ENCODE measurements at regions not wholly inside any gene's neighbourhood (a gene's known extent, or its start where the extent isn't known, plus 50 kb on each side); places are given as distances from the start of the nearest gene placed in this dataset.

DNA sequence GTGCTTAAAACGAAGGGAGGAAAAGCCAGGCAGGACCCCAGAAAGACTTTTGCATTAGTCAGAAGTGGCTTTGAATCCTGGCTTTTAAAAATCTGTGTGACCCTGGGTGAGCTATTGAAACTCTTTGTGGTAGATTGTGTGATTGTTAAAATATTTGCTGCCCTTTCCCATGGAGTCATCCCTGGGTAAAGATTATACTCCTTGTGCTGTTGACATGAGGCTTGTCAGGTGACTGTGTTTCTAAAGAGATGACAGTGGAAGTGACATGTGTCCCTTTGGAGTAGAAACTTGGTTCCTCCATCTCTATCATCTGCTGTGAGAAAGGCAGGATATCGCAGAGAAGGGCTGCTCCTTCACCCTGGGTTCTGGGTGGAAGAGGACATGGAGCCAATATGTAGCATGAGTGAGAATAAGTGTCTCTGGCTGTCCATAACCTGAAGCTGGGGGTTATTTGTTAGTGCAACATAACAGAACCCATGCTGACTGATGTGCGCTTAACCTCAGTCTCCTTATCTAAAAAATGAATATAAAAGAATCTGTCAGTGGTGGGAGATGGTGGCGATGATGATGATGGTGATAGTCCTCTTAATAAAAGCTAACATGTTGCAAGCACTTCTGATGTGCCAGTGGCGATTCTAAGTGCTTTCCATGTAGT lies 187.6 kb downstream of the RHOU start:
- DNase-seq (ENCODE audit: low spot score), result no peak

DNA sequence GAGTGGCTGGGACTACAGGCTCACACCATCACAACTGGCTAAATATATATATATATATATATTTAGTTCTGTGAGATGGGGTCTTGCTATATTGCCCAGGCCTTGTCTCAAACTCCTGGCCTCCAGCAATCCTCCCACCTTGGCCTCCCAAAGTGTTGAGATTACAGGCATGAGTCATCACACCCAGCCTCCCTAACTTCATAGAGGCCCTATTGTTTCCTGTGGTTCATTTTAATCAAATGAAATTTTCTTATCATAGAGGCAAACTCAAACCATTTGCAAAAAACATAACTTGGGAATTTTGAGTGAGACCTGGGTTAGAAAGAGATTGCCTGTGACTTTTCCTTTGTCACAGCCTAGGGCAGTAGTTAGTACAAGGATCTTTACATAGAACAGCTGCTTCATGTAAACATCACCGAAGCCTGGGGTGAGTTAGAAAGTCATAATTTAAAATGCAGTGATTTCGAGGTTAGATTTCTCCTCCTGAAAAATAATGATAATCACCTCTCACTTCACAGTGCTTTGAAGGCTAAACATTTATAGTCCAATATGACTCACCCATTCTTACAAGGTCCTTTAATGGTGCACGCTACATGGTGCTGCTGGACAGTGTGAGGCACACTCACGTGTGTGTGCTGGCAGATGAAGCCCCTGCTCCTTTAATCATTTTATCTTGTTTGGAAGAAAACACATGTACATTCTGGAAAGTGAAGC lies 188.9 kb downstream of the RHOU start:
- DNase-seq (ENCODE audit: low spot score), result no peak

DNA sequence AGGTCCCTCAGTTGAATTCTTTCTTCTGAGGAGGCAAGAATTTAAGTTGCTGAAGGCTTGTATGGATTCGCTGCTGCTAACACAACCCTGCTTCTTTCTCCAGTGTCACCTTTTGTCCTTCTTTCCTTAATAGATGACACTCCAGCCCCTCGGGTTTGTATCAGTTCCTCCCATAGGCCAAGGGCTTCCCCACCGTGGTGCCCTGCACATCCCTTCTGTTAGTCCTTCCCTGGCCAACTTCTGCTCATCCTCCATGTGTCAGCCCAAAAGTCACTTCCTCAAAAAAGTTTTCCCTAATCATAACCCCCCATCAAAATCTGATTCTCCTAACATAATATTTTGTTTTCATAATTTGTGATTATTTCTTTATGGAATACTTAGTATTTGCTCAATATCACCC lies 190.4 kb downstream of the RHOU start:
- DNase-seq (ENCODE audit: low spot score), result no peak

DNA sequence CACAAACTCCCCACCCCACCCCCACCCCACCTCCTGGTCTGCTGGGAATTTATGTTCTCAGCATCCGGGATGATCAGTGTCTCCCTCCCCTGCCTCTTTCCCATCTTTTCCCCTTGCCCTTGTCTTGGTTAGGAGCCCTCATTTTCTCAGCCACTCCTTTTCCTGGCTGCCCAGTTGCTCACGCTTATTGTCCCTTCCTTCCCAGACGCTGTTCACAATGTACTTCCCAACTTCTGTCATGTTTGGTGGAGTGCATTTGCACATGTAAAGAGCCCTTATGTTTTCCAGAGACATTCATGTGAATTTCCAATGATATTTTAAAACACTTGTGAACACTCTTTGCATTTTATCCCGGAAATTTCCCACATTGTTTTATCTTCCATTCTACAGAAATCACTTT lies 192.1 kb downstream of the RHOU start:
- no peak for DNase-seq (ENCODE audit: low spot score)

DNA sequence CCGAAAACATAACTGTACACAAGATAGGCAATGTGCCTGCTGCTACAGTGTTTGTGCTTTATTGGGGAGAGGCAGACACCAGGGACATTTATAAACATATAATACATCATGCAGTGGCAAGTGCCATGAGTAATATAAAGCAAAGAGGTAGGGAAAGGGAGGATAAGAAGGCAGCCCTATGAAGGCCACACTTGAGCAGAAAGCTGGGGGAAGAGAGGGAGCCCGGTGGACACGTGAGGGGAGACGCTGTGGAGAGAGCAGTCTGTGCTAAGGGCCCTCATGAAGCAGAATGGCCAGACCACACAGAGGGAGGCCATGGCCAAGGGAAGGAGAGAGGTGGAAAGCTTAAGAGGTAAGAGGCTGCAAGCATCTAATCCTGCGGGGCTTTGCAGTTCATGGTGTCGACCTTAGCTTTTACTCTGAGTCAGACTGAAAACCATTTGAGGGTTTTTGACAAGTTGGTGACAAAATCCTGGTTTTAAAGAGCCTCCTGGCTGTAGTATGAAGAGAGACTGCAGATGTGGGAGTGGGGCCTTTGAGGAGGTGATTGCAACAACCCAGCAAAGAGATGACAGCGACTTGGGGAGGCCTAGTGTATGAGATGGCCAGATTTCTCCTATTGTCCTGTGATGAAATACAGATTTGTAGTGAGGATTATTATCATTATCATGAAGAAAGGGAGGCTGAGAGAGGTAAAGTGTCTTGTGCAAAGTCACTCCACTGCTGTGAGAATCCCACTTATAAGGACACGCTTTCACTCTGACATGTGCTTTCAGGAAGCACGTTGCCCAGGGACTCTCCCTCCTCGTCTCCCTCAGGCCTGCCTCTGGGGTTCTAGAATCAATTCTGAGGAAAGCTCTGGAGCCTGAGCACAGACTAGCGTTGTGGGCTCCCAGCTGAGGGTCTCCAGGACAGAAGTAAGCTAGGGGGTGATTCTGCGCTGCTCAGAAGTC lies 192.9 kb downstream of the RHOU start:
- DNase-seq (ENCODE audit: low spot score), result no peak

DNA sequence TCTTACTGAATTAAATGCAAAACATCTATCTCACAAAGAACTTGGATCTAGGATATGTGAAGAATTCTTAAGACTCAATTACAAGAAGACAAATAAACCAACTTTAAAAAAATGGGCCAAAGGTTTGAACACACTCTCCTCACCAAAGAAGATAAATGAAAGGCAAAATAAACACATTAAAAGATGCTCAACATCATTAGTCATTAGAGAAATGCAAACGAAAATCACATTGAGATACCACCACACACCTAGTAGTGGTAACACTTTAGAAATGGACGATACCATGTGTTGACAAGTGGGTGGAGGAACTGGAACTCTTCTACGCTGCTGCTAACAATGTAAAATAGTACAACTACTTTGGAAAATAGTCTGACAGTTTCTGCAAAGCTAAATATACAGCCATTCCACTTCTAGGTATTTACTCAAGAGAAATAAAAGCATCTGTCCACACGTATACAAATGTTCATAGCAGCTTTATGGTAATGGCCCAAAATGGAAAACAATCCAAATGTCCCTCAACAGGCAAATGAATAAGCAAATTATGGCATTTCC lies 194.3 kb downstream of the RHOU start:
- DNase-seq (ENCODE audit: low spot score), result no peak

DNA sequence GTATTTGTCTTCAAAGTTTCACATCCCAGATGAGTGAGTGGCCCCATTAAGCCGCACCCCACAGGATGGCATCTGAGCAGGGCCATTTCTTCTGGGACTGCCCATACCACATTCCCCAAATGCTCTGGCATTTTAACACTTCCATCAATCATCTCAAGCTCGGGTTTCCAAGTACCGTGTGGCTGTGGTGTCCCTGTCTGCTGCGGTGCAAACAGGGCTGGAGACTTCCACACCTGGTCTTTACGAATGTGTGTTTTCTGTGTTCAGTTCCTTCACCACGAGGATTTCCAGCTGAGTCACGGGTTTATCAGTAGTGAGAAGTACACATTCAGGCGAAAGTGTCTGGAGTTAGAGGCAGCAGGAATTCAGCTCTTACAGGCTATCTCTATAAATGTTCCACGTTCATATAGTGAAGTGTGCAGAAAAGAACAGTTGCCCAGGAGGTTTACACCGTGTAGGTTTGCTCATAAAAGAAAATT lies 195.2 kb downstream of the RHOU start:
- DNase-seq (ENCODE audit: low spot score), result no peak

DNA sequence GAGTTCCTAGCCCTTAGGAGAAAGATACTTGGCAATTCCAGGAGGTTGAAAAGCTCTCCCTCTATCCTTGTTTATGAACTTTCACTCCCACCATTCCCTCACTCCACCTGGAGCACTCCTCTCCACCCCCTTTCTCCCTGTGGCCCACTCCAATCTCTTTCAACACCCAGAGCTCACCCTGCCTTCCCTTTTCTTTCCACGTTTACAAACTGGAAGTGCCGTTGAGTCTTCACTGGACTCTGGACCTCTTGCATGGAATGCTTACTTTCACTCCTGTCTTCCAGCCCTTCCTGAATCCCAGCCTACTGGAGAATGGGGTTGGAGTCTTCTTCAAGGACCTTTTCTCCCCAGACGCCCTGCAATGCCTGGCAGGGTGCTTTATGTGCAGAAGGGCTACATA lies 198.5 kb downstream of the RHOU start:
- no peak for DNase-seq (ENCODE audit: low spot score)

DNA sequence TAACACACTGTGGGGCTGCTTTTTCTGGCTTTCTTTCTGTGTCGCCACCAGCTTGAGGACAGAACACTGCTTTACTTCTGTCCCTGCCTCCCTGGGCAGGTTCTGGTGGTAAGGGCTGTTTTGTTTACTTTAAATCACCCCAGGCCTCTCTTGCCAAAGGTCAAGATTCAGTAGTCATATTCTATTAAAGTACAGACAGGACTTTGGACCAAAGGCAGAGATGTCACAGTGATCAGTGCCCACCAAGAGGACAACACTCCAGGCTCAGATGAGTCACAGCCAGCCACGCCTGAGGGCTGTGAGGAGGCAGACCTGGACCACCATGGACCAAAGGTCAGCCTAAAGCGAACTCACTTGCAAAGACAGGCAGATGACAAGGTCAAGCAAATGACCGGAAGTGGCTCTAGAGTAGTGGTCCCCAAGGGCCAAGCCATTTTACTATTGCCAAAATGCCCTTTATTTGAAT lies 200.0 kb downstream of the RHOU start:
- no peak for DNase-seq (ENCODE audit: low spot score)

DNA sequence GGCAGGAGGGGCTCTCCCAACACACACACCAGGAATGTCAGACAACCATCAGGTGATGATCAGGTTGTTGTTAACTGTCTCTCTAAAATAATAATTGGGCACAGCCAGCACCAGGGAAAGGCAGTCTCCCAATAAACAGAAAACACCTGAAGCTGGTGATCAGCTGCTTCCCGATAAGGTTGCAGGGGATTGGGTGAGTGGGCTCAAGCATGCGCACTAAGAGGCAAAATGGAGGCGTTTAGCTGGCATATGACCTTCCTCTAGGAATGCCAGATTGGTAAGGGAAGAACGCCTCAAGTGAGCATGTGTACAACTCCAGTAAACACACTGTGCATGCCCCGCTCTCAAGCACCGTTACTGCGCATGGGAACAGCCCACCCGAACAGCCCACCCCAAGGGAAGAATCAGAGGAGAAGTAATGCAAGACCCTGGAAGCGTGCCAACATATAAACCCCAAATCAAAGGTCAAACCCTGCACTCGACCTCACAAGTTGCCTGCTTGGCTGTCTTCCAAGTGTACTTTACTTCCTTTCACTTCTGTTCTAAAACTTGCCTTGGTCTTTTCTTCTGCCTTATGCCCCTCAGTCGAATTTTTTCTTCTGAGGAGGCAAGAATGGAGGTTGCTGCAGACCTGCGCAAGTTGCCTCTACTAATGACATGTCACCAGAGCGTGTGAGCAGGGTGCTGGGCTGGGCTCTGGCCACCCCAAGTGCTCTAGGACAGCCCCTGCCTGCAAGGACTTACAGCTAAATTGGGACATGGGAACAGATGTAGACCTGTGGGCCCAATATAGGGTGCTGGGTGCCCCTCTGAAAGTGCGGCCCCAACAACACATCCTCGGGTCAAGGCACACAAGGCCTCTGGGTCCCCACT lies 200.8 kb downstream of the RHOU start:
- no peak for DNase-seq (ENCODE audit: low spot score)

DNA sequence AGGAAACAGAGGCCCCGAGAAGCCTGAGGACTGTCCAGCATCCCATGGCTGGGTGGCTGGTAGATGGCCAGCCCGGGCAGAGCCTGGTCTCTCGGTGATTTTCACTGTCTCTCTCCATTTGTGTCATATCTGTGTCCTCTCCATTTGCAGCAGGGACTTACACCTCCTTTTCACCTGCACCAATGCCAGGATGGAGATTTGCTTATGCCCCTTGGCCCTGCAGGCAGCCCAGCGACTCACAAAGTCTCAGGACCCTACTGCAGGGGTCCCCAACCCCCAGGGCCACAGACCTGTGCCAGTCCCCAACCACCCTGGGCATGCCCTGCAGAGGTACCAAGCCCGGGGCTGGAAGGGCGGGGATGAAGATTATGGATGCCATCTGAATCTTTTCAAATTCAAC lies 201.6 kb downstream of the RHOU start:
- no peak for DNase-seq (ENCODE audit: low spot score)

DNA sequence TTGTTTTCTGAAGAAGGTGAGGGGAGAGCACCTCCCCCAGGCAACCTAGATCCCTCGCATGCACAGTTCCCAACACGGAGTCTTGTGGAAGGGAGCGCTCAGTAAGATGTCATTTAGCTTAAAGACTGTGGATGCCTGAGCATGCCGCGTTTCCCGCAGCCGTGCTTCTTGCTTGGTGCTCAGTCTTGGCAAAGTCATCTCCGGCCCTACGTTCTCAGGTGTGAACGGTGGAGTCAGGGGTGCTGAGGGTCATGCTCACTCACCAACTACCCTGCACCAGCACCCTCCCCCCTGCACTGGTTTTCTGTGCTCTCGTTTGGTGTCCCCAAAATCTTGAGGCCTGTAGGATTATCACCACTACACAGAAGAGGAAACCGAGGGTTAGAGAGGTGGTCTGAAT lies 202.1 kb downstream of the RHOU start:
- no peak for DNase-seq (ENCODE audit: low spot score)

DNA sequence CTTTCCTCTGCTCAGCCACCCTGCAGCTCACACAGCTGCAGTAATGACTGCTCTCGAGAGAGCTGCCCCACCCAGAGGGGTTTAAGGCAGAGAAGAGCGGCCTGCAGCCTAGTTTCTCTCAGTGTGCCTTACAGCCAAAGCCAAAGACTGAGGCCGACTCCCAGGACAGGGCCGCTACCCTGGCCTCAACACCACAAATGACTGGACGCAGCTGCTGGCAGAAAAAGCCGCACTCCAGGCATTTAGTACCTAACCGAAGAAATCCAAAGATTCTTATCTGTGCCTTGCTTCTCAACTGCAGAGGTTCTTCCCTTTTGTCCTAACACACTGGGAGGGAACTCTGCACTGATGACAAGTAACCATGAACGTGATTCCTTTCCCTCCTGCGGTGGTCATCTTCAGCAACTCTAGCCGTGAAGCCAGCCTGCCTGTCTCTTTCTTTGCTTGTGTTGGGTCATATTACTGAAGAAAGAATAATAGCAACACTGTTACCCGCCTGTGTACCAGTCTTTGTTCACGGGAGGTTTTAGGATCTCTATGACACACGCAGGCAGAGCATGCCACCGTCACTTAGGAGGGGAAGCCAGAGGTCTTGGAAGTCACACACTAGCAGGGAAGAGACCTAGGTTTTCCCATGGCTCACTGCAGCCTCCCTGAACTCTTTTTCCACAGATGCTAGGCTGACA lies 202.7 kb downstream of the RHOU start:
- peak; percentile 76 for DNase-seq (ENCODE audit: low spot score)

DNA sequence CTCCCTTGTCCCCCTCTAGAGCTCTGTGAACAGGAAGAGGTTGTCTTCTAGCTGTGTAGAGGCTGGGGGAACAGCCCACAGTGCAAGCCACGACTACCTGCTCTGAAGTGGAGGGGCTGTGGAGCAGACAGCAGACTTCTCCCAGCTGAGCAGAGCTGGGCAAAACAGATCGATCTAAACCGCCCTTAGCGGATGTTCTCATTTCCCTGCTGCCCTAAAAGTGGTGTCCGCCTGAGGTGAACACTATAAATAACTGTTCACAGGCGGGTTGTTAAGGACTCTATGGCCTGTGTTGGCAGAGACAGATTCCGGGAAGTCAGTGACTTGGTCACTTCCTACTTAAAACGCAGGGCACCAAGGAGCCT lies 203.2 kb downstream of the RHOU start:
- DNase-seq (ENCODE audit: low spot score), result peak; percentile 88

DNA sequence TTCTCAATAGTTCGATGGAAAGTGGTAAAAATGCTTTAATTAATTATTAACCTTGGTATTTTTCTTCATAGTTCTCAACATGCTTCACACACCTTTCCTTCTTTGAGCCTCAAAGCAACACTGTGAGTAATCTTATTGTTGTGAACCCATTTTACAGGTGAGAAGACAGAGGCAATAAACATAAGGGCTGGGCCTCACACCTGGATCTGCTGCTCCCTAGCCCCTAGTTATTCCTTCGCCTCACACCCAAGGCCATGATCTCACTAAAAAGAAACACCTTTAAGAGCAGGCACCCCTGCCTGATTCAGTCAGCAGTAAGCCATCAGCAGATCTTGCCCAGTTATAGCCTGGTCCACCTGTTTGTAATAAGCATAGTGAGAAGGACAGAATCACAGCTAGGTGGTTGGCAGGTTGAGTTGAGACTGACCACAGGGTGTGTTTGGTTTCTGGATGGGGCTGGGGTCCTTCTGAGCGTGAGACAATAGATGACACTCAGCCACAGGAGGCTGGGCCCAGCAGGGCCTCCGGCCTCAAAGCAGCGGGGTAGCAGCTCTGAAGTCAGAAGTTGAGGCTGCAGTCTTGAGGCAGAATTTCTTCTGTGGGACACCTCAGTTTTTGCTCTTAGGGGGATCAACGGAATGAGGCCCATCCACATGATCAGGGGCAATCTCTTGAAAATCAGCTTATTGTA lies 203.9 kb downstream of the RHOU start:
- no peak for DNase-seq (ENCODE audit: low spot score)

DNA sequence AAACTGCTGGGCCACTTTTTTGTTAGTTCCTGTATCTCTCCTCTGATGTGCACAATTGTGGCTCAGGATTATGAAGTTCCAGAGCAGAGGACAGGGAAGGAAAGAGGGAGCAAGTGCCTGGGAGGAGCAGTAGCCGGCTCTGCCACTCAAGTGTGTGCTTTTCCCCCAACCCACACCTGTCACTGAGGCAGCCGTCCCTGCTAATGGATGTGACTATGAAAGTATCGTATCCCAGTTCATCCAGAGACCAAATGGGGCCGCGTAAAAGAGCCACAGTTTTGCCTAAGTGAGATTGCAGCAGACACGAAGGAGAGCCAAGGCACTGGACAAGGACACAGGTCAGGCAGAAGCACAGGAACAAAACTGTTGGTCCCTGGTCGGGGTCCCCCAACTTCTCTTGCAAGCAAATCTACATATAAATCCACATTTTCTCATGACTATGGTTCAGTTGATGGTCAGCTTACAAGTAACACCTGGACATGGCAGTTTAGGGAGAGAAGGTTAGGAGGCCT lies 204.7 kb downstream of the RHOU start:
- DNase-seq (ENCODE audit: low spot score), result no peak

DNA sequence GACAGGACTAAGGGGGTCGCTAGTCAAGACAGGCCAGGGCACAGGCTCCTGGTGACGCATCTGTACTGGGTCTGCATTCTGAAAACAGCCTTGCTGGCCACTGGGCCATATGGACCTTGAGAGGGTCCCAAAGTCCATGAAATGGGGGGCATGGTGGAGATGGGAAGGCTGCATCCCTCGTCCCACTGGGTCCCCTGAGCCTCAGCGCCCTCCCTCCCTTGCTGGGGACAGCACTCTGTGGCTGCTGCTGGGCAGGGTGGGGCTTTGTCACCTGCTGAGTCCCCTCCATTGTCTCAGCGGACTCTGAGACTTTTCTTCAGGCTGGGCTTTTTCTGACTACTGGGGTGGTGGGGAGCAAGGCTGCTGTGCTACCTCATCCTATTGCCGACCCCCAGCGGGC lies 205.2 kb downstream of the RHOU start:
- no peak for DNase-seq (ENCODE audit: low spot score)

DNA sequence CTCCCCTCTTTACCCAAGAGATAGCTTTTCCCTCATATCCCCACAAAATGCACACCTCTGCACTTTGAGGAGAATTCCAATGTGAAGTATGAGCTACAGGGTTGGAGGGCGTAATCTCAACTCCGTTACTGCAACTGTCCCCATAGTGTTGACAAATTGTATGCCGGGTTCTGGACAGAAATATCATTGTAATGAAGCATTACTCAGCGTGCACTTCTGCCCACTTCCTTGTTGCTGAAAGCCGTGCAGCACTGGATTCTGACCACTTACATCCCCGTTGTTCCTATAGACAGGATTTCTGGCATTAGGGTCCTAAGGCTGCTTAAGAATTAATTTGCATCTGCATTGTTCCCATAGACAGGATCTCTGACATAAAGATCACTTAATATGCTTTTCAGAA lies 205.6 kb downstream of the RHOU start:
- DNase-seq (ENCODE audit: low spot score), result peak; percentile 23

DNA sequence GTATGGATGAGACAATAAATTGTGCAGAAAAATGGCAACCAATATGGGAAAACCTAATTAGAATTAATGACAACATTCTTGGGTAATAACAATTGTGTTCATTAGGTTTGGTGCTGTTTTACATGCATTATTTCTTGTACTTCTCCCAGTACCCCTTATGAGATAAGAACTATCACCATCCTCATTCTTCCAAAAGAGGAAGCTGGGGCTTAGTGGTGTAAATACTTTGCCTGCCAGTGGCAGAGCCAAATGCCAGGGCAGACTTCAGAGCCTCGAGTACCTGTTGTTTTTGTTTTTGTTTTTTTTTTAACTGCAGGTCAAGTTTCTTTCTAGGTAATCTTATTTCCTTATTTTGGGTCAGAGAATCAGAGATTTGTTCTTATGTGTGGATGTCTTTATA lies 206.4 kb downstream of the RHOU start:
- no peak for DNase-seq (ENCODE audit: low spot score)

DNA sequence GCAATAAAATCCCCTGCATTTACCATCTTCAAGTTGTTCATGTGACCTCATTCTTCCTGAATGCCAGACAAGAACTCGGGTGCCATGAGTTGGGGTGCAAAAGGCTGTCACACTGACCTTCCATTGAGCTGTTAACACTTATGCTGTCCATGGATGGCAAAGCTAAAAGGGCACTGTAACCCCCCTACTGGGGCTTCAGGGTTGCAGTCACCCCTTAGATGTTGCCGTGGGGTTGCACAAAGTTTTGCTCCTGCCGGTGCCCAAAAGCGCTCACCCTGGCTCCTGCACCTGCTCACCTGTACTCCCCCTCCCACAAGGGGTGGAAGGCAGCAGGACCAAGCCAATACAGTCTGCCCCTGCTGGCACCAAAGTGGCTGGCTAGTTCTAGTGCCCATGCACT lies 208.2 kb downstream of the RHOU start:
- no peak for DNase-seq (ENCODE audit: low spot score)

Data from kidney capillary endothelial cell (primary cell).